HG02763 (cell line): ENCODE measurements at regions not wholly inside any gene's neighbourhood (a gene's known extent, or its start where the extent isn't known, plus 50 kb on each side); places are given as distances from the start of the nearest gene placed in this dataset.
"Not testable (repeated sequence)": the region's sequence is repeated elsewhere in the genome, so short reads cannot be mapped to it uniquely, and the experiment has no call there.

Source experiments
- ATAC-seq: cut with Tn5 transposase; IDR thresholded peaks from one replicate; pipeline ENCODE4 v1.9.1; 2021; ENCODE audit warnings: mild to moderate bottlenecking, moderate library complexity; ENCODE audit not compliant: unreplicated experiment

- no peak for ATAC-seq
These were observed 128.6 kb downstream of the RGPD3 start for GRCh38 chr2:106339609-106340008.

DNA sequence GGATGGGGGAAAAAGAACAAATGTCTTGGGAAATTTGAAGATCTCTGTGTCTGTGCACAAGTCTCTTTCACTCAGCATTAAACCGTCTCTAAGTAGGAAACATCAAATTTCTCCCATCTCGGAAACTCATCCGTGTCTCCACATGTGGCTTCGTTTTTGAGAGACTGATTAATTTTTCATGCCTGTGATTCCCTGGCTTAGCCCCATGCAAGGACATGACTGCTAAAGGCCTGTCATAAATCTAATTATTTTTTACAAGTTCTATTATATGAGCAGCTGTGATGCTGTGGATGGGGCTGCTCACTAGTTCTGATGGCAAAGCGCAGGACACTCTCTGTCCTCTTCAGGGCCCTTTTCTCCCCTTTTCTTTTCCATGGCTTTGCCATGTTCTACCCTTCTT is 129.1 kb downstream of the RGPD3 start:
- no peak for ATAC-seq

- ATAC-seq = no peak
These were observed 130.2 kb downstream of the RGPD3 start for GRCh38 chr2:106338043-106338442.

DNA sequence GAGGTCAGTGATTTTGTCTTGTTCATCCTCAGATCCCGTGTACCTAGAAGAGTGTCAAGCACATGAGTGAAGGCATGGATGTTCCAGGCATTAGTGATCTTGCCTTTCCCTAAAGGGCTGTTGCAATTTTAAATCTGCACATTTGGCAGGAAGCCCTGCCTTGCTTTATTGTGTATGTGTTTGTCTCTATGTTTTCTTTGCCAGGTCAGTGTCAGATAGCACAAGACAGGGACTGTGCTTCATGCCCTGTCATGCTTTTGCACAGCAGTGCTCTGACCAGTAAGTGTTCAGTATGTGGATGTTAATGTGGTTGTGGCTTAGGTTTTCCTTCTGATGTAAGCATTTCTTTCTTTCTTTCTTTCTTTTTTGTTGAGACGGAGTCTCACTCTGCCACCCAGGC is 131.5 kb downstream of the RGPD3 start:
- no peak for ATAC-seq

DNA sequence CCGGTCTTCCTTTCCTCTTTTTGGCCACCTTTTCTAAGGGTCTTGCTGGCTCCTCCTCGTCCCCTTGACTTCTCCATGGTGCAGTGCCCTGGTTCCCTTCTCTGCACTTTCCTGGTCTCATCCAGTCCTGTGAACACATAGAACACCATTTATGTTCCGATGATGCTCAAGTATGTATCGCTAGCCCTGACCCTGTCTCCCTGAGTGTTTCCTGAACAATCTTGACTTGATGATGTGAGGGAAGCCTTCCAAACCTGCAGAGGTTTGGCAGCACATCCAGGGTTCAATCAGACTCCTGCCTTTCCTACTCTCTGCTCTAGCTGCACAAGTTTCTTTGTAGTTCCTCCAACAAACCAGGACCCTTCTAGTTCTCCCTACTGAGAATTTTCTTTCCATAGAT is 132.1 kb downstream of the RGPD3 start:
- no peak for ATAC-seq

DNA sequence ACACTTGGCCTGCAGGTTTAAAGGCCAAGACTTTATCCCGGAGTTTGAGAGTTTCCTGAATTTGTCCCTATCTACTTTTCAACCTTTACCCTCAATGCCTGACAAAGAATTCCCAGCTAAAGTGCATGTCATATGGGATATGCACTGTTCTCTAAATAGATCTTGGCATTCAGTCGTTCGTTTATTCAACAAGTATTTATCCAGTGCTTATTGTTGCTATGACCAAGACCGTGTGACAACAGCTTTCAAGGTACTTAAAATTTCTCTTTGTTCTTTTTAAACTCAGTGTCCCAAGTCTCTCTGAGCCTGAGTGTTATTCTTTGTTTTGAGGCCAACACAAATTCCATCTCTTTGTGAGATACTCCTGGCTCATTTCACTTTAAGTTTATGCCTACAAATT is 133.4 kb downstream of the RGPD3 start:
- no peak for ATAC-seq

- not testable (repeated sequence) for ATAC-seq
These were observed 134.8 kb downstream of the RGPD3 start for GRCh38 chr2:106333253-106333873.

GRCh38 chr2:106332054-106332453 is 136.2 kb downstream of the RGPD3 start:
- ATAC-seq = no peak

- not testable (repeated sequence) for ATAC-seq
These were observed 136.5 kb upstream of the UXS1 start for GRCh38 chr2:106330384-106331261.

GRCh38 chr2:106323337-106324013 is 129.4 kb upstream of the UXS1 start:
- ATAC-seq = no peak

- no peak for ATAC-seq
These were observed 128.2 kb upstream of the UXS1 start for GRCh38 chr2:106322281-106322680.

DNA sequence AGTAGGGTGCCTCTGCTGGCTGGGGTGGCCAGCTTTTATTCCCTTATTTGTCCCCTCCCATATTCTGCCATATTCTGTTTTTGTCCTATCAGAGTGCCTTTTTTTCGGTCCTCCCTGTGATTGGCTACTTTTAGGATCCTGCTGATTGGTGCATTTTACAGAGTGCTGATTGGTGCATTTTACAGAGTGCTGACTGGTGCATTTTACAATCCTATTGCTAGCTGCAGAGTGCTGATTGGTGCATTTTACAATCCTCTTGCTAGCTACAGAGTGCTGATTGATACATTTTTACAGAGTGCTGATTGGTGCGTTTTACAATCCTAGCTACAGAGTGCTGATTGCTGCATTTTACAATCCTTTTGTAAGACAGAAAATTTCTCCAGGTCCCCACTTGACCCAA is 126.3 kb upstream of the UXS1 start:
- ATAC-seq = not testable (repeated sequence)

- ATAC-seq = no peak
These were observed 122.8 kb upstream of the UXS1 start for GRCh38 chr2:106316915-106317314.

GRCh38 chr2:106314444-106314843 is 120.3 kb upstream of the UXS1 start:
- ATAC-seq = no peak

DNA sequence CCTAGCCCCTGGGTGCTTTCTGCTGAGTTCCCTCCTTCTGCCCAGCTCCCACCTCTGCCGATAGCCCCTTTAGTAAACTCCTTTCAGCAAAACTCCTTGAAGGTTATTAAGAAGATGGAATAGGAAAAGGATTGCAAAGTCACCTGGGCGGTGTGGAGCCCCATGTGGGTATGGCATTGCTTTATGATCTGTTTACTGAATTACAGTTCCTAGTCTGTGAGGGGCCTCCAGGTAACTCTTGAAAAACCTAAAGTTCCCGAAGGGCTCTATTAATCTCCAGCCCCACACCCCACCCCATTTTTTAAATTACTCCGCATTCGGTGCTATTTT is 116.9 kb upstream of the UXS1 start:
- ATAC-seq = no peak

GRCh38 chr2:106307860-106308259 is 113.8 kb upstream of the UXS1 start:
- no peak for ATAC-seq

GRCh38 chr2:106306387-106306786 is 112.3 kb upstream of the UXS1 start:
- no peak for ATAC-seq

DNA sequence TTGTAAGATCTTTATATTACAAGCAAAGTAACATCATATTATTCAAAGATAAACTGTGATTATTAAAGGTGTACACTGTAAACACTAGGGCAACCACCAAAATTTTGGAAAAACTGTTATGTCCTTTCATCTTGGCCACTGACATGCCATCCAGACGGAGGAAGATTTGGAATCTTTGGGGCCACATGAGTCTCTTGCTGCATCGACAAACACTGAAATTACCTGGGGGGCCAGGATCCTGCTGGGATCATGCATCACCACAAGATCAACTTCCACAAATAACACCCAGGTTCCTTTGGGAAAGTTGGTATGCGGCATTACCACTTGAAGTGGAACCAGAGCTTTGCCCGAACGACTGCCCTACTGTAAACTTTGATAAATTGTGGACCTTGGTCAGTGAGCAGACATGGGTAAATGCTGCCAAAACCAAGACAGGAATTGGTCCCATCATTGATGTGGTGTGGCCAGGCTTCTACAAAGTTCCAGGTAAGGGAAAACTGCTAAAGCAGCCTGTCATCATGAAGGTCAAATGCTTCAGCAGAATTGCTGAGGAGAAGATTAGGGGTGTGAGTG is 110.6 kb upstream of the UXS1 start:
- ATAC-seq = no peak

- no peak for ATAC-seq
These were observed 105.6 kb upstream of the UXS1 start for GRCh38 chr2:106299696-106300095.

DNA sequence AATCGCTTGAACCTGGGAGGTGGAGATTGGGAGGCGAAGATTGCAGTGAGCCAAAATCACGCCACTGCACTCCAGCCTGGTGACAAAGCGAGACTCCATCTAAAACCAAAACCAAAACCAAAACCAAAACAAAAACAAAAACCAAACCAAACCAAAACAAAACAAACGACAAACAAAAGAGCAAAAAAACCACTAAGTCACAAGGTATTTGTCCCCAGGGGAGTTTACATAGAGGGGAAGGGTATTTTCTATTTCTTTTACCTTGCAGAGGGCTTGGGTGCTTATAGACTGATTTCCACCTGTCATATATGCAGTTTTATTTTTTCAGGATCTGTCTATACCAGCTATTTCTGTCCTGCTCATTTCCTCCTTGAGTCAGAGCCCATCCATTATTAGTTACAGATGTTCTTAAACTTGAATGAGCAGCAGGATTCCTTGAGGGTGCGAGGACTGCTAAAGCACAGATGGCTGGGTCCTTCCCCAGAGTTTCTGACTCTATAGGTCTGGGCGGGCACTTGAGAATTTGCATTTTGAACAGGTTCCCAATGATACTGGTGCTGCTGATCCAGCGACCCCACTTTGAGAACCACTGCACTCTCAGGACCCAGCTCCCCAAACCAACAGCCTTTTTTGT is 102.2 kb upstream of the UXS1 start:
- no peak for ATAC-seq

GRCh38 chr2:106294182-106294581 is 100.1 kb upstream of the UXS1 start:
- no peak for ATAC-seq
